ENCODE measurements at regions not wholly inside any gene's neighbourhood (a gene's known extent, or its start where the extent isn't known, plus 50 kb on each side); places are given as distances from the start of the nearest gene placed in this dataset.
"Not testable (repeated sequence)": the region's sequence is repeated elsewhere in the genome, so short reads cannot be mapped to it uniquely, and the experiment has no call there.

DNA sequence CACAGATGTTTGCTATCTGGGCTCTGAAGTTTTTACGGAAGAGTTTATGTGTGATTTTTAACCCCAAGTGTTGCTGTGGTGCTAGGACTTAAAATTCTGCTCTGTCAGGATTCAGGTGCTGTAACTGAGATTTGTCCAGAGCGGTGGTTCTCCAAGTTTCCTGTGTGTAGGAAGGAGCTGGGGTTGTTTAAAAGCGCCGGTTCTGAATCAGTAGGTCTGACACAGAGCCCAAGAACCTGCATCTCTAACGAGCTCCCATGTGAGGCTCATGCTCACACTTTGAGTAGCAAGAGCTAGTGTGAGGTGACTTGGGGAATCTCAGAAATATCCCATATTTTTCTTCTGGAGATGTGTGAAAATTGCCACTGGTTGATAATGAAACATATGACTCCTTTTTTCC is 325.5 kb downstream of the SATB1 start:
- no peak overlapping the region for H3K27ac Mint-ChIP-seq (ENCODE audit: low read depth)
- H3K4me1 Mint-ChIP-seq: no peaks in the 10 kb centered on the region
- no peak overlapping the region for H3K4me3 Mint-ChIP-seq
- H3K9me3 Mint-ChIP-seq: no peaks in the 10 kb centered on the region
- H3K27me3 Mint-ChIP-seq: peaks cover 57% of the 10 kb centered on the region
- DNase-seq (ENCODE audit: low spot score in 2 of 2) (no peak), ATAC-seq (replicated peaks; ENCODE audit: extremely low read depth, poor library complexity, severe bottlenecking) (no peak)
- no peaks in the 10 kb centered on the region for H3K36me3 Mint-ChIP-seq (ENCODE audit: insufficient read depth)

DNA sequence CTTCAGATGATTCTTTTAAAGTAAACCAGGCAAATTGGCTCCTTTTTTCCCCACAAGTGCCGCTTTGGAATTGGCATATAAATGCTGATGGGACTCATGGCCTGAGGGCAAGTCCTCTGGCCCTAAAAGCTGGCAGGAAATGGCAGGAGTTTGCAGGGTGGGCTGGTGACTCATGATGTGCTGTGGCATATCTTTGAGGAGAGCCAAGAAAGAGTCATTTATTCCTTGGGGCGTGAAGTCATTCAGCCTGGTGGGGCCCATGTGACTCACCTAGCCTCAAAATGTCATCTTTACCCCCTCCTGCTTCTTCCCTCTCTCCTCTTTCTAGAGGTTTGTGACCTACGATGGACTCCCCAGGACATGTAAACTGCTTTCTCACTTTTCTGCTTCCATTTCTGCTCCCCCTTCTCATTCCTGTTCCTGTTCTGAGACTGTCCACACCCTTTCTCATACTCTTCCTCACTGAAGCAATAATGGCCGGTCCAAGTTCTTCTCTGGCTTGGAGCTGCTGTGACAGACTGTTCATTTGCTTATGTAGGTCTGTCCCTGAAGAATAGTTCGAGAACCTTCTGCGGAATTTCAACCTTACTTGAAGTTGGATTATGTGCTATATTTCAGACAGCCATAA is 326.1 kb downstream of the SATB1 start:
- no peaks in the 10 kb centered on the region for H3K4me1 Mint-ChIP-seq
- ATAC-seq (replicated peaks; ENCODE audit: extremely low read depth, poor library complexity, severe bottlenecking) (no peak), DNase-seq (ENCODE audit: low spot score in 2 of 2) (no peak)
- H3K27me3 Mint-ChIP-seq: peaks cover 52% of the 10 kb centered on the region
- H3K4me3 Mint-ChIP-seq: no peak overlapping the region
- no peaks in the 10 kb centered on the region for H3K36me3 Mint-ChIP-seq (ENCODE audit: insufficient read depth)
- no peak overlapping the region for H3K27ac Mint-ChIP-seq (ENCODE audit: low read depth)
- no peaks in the 10 kb centered on the region for H3K9me3 Mint-ChIP-seq

DNA sequence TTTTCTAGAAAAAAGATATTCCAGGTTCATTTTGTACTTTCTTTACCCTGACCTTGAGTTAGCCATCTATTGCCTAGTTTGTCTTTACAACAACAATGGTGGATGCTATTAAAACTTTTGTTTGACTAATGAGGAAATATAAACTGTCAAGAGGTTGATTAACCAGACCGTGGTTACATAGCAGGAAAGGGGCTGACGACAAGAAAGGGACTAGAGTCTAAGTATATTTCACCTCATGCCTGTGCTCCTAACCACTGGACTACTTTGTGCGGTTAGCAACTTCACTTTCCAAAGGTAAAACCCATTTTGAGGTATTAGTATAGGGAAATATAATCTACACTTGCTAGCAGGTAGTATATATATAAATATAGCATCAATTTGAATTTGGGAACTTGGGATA is 327.1 kb downstream of the SATB1 start:
- Mint-ChIP-seq H3K27ac (ENCODE audit: low read depth) (no peak overlapping the region), H3K36me3 (ENCODE audit: insufficient read depth) (no peaks in the 10 kb centered on the region), H3K4me1 (no peaks in the 10 kb centered on the region), H3K27me3 (peaks cover 44% of the 10 kb centered on the region), H3K4me3 (no peak overlapping the region), H3K9me3 (no peaks in the 10 kb centered on the region)
- DNase-seq (ENCODE audit: low spot score in 2 of 2) (no peak), ATAC-seq (replicated peaks; ENCODE audit: extremely low read depth, poor library complexity, severe bottlenecking) (no peak)

DNA sequence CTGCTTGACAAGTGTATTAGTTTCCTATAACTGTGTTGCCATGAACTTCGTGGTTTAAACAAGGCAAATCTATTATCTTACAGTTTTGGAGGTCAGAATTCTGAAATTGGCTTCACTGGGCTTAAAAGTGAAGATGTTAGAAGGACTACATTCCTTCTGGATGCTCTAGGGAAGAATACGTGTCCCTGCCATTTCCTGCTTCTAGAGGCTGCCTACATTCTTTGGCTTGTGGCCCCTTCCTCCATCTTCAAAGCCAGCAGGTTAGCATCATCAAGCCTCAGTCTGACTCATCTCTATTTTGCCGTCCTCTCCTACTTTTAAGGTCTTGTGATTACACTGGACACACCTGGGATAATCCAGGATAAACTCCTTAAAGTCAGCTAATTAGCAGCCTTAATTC is 327.7 kb downstream of the SATB1 start:
- H3K36me3 Mint-ChIP-seq (ENCODE audit: insufficient read depth): no peaks in the 10 kb centered on the region
- no peak overlapping the region for H3K27ac Mint-ChIP-seq (ENCODE audit: low read depth)
- ATAC-seq (replicated peaks; ENCODE audit: extremely low read depth, poor library complexity, severe bottlenecking): no peak
- no peak for DNase-seq (ENCODE audit: low spot score in 2 of 2)
- peaks cover 49% of the 10 kb centered on the region for H3K27me3 Mint-ChIP-seq
- no peak overlapping the region for H3K4me3 Mint-ChIP-seq
- H3K9me3 Mint-ChIP-seq: no peaks in the 10 kb centered on the region
- no peaks in the 10 kb centered on the region for H3K4me1 Mint-ChIP-seq

DNA sequence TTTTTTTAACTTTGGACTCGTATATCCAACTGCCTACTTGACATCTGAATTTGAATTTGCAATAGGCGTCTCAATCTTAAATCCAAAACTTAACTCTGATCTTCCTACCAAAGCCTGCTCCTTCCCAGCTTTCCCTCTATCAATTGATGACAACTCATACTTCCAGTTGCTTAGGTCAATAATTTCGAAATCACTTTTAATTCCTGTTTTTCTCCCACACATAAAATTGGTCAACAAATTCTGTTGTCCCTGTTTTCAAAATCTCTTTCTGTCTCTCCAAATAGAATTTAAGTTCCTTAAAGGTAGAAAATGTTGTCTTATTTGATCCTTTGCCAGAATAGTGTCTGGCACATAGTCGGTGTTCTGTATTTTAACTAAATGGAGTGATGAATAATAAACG is 332.4 kb downstream of the SATB1 start:
- no peak for ATAC-seq (replicated peaks; ENCODE audit: extremely low read depth, poor library complexity, severe bottlenecking)
- peaks cover 4% of the 10 kb centered on the region for H3K4me1 Mint-ChIP-seq
- H3K4me3 Mint-ChIP-seq: no peak overlapping the region
- no peak overlapping the region for H3K27ac Mint-ChIP-seq (ENCODE audit: low read depth)
- no peak for DNase-seq (ENCODE audit: low spot score in 2 of 2)
- H3K9me3 Mint-ChIP-seq: no peaks in the 10 kb centered on the region
- no peaks in the 10 kb centered on the region for H3K36me3 Mint-ChIP-seq (ENCODE audit: insufficient read depth)
- peaks cover 32% of the 10 kb centered on the region for H3K27me3 Mint-ChIP-seq

DNA sequence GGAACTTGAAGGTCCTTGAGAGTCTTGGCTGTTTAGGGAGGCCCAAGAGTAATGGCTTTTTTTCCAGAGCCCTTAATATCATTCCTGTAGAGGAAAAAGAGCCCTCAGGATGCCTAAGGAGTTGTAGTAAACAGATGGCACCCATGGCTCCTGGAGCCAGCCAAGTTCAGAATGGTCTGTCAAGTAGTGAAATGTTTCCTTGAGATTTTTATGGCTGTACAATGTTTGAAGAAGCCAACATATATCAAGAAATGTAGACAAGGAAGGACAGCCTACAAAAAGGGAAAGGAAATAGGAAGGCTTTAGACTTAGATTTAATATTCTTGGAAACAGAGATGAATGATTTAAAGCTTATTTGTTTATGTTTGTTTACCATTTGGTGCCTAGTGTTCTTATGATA is 334.8 kb downstream of the SATB1 start:
- Mint-ChIP-seq H3K36me3 (ENCODE audit: insufficient read depth) (no peaks in the 10 kb centered on the region), H3K27me3 (peaks cover 27% of the 10 kb centered on the region), H3K4me3 (no peak overlapping the region), H3K27ac (ENCODE audit: low read depth) (no peak overlapping the region), H3K4me1 (peaks cover 6% of the 10 kb centered on the region), H3K9me3 (no peaks in the 10 kb centered on the region)
- no peak for ATAC-seq (replicated peaks; ENCODE audit: extremely low read depth, poor library complexity, severe bottlenecking)
- no peak for DNase-seq (ENCODE audit: low spot score in 2 of 2)

DNA sequence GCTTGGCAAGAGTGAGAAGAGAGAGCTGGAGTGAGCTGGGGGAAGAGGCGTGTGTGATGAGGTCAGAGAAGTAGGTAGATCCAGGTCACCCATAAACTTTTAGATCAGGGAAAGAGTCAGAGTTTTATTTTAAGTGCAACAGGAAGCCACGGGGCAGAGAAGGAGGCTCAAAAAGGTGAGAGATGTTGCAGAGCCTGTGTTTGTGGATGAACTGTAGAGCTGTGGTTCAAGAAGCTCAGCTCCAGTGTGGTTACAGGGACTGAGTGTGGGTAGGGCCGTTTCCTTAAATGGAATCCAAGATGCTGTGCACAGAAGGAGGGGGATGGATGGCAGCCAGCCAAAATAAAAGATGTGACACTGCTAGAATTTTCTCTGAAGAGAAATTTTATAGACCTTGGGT is 337.2 kb downstream of the SATB1 start:
- peaks cover 41% of the 10 kb centered on the region for H3K27me3 Mint-ChIP-seq
- H3K9me3 Mint-ChIP-seq: no peaks in the 10 kb centered on the region
- H3K4me3 Mint-ChIP-seq: no peak overlapping the region
- H3K27ac Mint-ChIP-seq (ENCODE audit: low read depth): no peak overlapping the region
- peaks cover 6% of the 10 kb centered on the region for H3K4me1 Mint-ChIP-seq
- H3K36me3 Mint-ChIP-seq (ENCODE audit: insufficient read depth): no peaks in the 10 kb centered on the region
- ATAC-seq (replicated peaks; ENCODE audit: extremely low read depth, poor library complexity, severe bottlenecking): no peak
- DNase-seq (ENCODE audit: low spot score in 2 of 2): no peak

DNA sequence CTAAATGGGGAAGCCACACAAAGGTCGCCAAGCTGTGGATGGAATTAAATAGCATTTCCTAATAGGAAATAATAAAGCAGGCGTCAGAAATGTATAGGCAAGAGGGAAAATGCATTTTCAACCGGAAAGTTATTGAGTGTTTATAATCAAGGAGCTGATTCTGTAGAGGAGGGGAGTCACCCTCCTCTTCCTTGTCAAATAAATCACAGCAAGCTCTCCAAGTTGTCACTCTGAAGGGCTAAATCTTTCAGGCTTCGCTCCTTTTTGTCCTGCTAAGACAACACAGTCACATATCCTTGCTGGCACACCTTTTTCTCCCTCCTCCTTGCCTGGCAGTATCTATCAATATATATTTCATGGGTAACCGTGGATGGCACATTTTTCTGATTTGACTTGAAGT is 338.4 kb downstream of the SATB1 start:
- no peak overlapping the region for H3K4me3 Mint-ChIP-seq
- no peak for ATAC-seq (replicated peaks; ENCODE audit: extremely low read depth, poor library complexity, severe bottlenecking)
- H3K9me3 Mint-ChIP-seq: no peaks in the 10 kb centered on the region
- H3K27ac Mint-ChIP-seq (ENCODE audit: low read depth): no peak overlapping the region
- peaks cover 46% of the 10 kb centered on the region for H3K27me3 Mint-ChIP-seq
- H3K36me3 Mint-ChIP-seq (ENCODE audit: insufficient read depth): peaks cover 2% of the 10 kb centered on the region
- peaks cover 6% of the 10 kb centered on the region for H3K4me1 Mint-ChIP-seq
- no peak for DNase-seq (ENCODE audit: low spot score in 2 of 2)

DNA sequence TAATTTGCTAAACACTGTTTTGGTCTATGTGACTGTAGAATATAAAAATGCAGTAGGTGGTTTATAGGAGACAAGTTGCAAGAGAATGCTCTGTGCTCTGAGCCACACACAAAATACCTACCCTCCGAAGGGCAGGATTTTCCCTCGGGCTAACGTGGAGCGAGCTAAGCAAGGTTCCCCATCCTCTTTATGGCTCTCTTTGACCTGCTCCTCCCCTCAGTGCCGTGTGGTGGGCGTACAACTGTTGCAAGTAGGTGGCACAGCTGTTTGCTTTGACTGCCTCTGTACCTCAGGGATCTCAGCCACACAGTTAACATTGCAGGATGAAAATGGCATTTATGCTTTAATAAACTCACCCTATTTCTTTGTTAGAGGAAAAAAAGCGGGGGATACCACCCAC is 339.1 kb downstream of the SATB1 start:
- ATAC-seq (replicated peaks; ENCODE audit: extremely low read depth, poor library complexity, severe bottlenecking) (no peak), DNase-seq (ENCODE audit: low spot score in 2 of 2) (no peak)
- H3K27ac Mint-ChIP-seq (ENCODE audit: low read depth): no peak overlapping the region
- H3K4me1 Mint-ChIP-seq: peaks cover 6% of the 10 kb centered on the region
- no peaks in the 10 kb centered on the region for H3K9me3 Mint-ChIP-seq
- H3K4me3 Mint-ChIP-seq: no peak overlapping the region
- peaks cover 2% of the 10 kb centered on the region for H3K36me3 Mint-ChIP-seq (ENCODE audit: insufficient read depth)
- peaks cover 53% of the 10 kb centered on the region for H3K27me3 Mint-ChIP-seq

DNA sequence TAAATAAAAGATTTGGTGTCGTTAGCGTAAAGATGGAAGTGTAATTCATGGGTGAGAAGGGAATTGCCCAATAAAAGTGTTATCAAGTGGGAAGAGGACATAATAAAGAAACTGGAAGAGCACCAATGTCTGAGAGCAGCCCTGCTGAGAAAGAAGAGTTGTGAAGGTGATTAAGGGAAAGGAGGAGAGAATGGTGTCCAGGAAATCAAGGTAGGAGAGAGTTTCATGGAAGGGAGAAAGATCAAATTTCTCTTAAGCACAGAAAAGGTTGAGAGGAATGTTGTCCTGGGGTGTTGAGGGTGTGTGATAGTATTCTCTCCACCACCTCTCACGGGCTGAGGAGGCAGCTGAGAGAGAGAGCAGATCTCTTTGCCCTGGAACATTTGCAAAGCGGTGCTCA is 339.7 kb downstream of the SATB1 start:
- no peak overlapping the region for H3K4me3 Mint-ChIP-seq
- ATAC-seq (replicated peaks; ENCODE audit: extremely low read depth, poor library complexity, severe bottlenecking): no peak
- H3K9me3 Mint-ChIP-seq: no peaks in the 10 kb centered on the region
- no peak for DNase-seq (ENCODE audit: low spot score in 2 of 2)
- peaks cover 2% of the 10 kb centered on the region for H3K36me3 Mint-ChIP-seq (ENCODE audit: insufficient read depth)
- H3K27ac Mint-ChIP-seq (ENCODE audit: low read depth): no peak overlapping the region
- H3K27me3 Mint-ChIP-seq: peaks cover 56% of the 10 kb centered on the region
- H3K4me1 Mint-ChIP-seq: peaks cover 6% of the 10 kb centered on the region

DNA sequence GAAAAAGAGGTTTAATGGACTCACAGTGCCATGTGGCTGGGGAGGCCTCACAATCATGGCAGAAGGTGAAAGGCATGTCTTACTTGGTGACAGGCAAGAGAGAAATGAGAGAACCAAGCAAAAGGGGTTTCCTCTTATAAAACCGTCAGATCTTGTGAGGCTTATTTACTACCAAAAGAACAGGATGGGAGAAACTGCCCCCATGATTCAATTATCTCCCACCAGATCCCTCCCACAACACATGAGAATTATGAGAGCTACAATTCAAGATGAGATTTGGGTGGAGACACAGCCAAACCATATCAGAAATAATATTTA is 340.8 kb upstream of the TBC1D5 start:
- H3K9me3 Mint-ChIP-seq; H3K4me1 Mint-ChIP-seq; H3K36me3 Mint-ChIP-seq (ENCODE audit: insufficient read depth); ATAC-seq (replicated peaks; ENCODE audit: extremely low read depth, poor library complexity, severe bottlenecking); H3K4me3 Mint-ChIP-seq; DNase-seq (ENCODE audit: low spot score in 2 of 2); H3K27ac Mint-ChIP-seq (ENCODE audit: low read depth): not testable (repeated sequence)
- H3K27me3 Mint-ChIP-seq: peaks cover 70% of the 10 kb centered on the region

DNA sequence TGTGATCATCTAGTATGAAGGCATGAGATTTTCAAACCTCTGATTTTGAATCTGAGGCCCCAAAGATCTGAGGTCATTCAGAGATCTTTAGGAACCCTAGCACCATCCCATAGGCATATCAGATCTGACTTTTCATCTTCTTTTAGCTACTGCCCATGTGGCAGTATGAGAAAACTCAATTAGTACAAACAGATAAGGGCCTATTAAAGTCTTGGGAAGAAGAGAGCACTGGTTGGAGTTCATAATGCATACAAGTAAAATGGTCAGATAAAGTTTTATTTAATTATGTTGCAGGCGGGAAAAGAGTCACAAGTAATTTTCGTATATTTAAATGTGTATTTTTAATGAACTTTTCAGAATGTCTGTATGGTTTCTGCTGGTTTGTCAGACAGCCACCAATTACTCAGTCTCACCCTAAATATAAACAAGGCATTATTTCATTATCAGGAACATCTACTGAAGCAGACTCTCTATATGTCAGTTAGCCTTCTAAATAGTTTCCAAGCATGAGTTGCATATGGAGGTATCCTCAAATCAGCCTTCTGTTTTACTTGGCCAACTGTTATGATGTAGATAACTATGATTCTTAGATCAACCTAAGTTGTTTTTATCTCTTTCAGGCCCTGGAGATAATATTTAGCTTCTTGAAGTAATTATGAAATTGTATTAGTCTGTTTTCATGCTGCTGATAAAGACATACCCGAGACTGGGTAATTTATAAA is 340.3 kb upstream of the TBC1D5 start:
- Mint-ChIP-seq H3K4me1 (peaks cover 2% of the 10 kb centered on the region), H3K27ac (ENCODE audit: low read depth) (no peak overlapping the region), H3K9me3 (no peaks in the 10 kb centered on the region), H3K4me3 (no peak overlapping the region), H3K36me3 (ENCODE audit: insufficient read depth) (peaks cover 2% of the 10 kb centered on the region), H3K27me3 (peaks cover 74% of the 10 kb centered on the region)
- ATAC-seq (replicated peaks; ENCODE audit: extremely low read depth, poor library complexity, severe bottlenecking) (no peak), DNase-seq (ENCODE audit: low spot score in 2 of 2) (no peak)

DNA sequence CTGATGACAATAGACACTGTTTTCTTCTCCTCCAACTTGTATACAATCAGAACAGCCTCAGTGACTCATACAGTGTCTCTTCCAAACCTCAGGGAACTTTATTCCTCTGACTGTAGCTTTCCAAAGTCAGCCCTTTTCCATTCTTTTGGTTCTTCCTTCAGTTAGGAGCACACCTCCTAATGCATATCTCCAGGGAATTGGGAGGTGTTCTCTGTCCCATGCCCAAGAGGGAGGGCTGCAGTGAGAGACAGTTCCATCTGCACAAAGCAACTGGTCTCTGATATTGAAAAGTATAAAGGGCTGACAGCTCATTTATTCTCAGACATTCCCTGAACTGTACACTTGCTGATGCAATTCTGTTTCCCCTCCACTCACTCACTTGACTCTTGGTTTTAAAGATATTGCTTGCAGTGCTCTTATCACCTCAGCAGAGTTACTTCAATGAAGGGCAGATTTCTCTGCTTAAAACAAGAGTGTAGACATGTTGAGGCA is 337.8 kb upstream of the TBC1D5 start:
- Mint-ChIP-seq H3K27me3 (peaks cover 75% of the 10 kb centered on the region), H3K4me1 (no peaks in the 10 kb centered on the region), H3K27ac (ENCODE audit: low read depth) (no peak overlapping the region), H3K4me3 (no peak overlapping the region), H3K9me3 (no peaks in the 10 kb centered on the region), H3K36me3 (ENCODE audit: insufficient read depth) (peaks cover 2% of the 10 kb centered on the region)
- DNase-seq (ENCODE audit: low spot score in 2 of 2): no peak
- ATAC-seq (replicated peaks; ENCODE audit: extremely low read depth, poor library complexity, severe bottlenecking): no peak
